Trophoblast cell (in vitro differentiated cells and primary cell): ENCODE measurements at regions not wholly inside any gene's neighbourhood (a gene's known extent, or its start where the extent isn't known, plus 50 kb on each side); places are given as distances from the start of the nearest gene placed in this dataset.

Source experiments
- DNase-seq, 2 donors: peaks; one replicate each; pipeline ENCODE4 v3.0.0-alpha.2; 2016
- H2AFZ ChIP-seq: 2 replicates; pipeline ENCODE4 v1.6.1; 2013; ENCODE audit warnings: low read length, moderate library complexity, mild to moderate bottlenecking; ENCODE audit not compliant: insufficient read depth, poor library complexity
- H2AK5ac ChIP-seq: 2 replicates; pipeline ENCODE4 v1.6.1; 2013; ENCODE audit warnings: mild to moderate bottlenecking, low read length
- H2BK120ac ChIP-seq: 2 replicates; pipeline ENCODE4 v1.6.1; 2013; ENCODE audit warnings: low read length, mild to moderate bottlenecking, moderate library complexity; ENCODE audit not compliant: insufficient read depth, poor library complexity
- H2BK12ac ChIP-seq: 2 replicates; pipeline ENCODE4 v1.6.1; 2013; ENCODE audit warnings: mild to moderate bottlenecking, low read length, moderate library complexity
- H2BK5ac ChIP-seq: 2 replicates; pipeline ENCODE4 v1.6.1; 2013; ENCODE audit warnings: low read length, low read depth, moderate library complexity, mild to moderate bottlenecking; ENCODE audit not compliant: poor library complexity
- H3K14ac ChIP-seq: 2 replicates; pipeline ENCODE4 v1.6.1; 2013; ENCODE audit warnings: mild to moderate bottlenecking, low read length
- H3K18ac ChIP-seq: 2 replicates; pipeline ENCODE4 v1.6.1; 2013; ENCODE audit warnings: mild to moderate bottlenecking, low read length
- H3K23ac ChIP-seq: 2 replicates; pipeline ENCODE4 v1.6.1; 2013; ENCODE audit warnings: low read length
- H3K27ac ChIP-seq: 2 replicates; pipeline ENCODE4 v1.5.1; 2013; ENCODE audit warnings: low read depth, mild to moderate bottlenecking, inconsistent platforms, low read length, moderate library complexity
- H3K27me3 ChIP-seq: 2 replicates; pipeline ENCODE4 v1.6.1; 2013; ENCODE audit warnings: inconsistent platforms, mild to moderate bottlenecking, low read length, moderate library complexity; ENCODE audit not compliant: insufficient read depth
- H3K36me3 ChIP-seq, 2 experiments: 1 replicate in 1 of 2; 2 replicates in 1 of 2; pipeline ENCODE4 v1.6.1; 2013; ENCODE audit warnings: low read length in 2 of 2, mild to moderate bottlenecking in 2 of 2, moderate library complexity in 1 of 2; ENCODE audit not compliant: insufficient read depth in 2 of 2, control insufficient read depth in 1 of 2
- H3K4ac ChIP-seq: 2 replicates; pipeline ENCODE4 v1.6.1; 2013; ENCODE audit warnings: low read depth, mild to moderate bottlenecking, low read length, moderate library complexity
- H3K4me1 ChIP-seq, 2 experiments: 1 replicate in 1 of 2; 2 replicates in 1 of 2; pipeline ENCODE4 v1.6.1; 2013; ENCODE audit warnings: low read length in 2 of 2, mild to moderate bottlenecking in 2 of 2, moderate library complexity in 1 of 2; ENCODE audit not compliant: insufficient read depth in 2 of 2, control insufficient read depth in 1 of 2
- H3K4me2 ChIP-seq: 2 replicates; pipeline ENCODE4 v1.6.1; 2013; ENCODE audit warnings: inconsistent platforms, mild to moderate bottlenecking, low read length, moderate library complexity
- H3K4me3 ChIP-seq: 2 replicates; pipeline ENCODE4 v1.5.1; 2013; ENCODE audit warnings: mild to moderate bottlenecking, low read depth, low read length, inconsistent platforms
- H3K79me1 ChIP-seq: one replicate; pipeline ENCODE4 v1.6.1; 2013; ENCODE audit warnings: low read length
- H3K79me2 ChIP-seq: 2 replicates; pipeline ENCODE4 v1.6.1; 2013; ENCODE audit warnings: low read length, mild to moderate bottlenecking; ENCODE audit not compliant: control insufficient read depth, insufficient read depth, poor library complexity
- H3K9ac ChIP-seq: 2 replicates; pipeline ENCODE4 v1.6.1; 2013; ENCODE audit warnings: mild to moderate bottlenecking, low read length
- H3K9me3 ChIP-seq: 2 replicates; pipeline ENCODE4 v1.6.1; 2013; ENCODE audit warnings: low read depth, mild to moderate bottlenecking, control low read depth, inconsistent platforms, low read length; ENCODE audit not compliant: insufficient read depth
- H4K12ac ChIP-seq: 2 replicates; pipeline ENCODE4 v1.6.1; 2013; ENCODE audit warnings: low read depth, mild to moderate bottlenecking, low read length, moderate library complexity
- H4K8ac ChIP-seq: 2 replicates; pipeline ENCODE4 v1.6.1; 2013; ENCODE audit warnings: low read depth, mild to moderate bottlenecking, low read length, moderate library complexity
- H4K91ac ChIP-seq: one replicate; pipeline ENCODE4 v1.6.1; 2013; ENCODE audit warnings: low read depth, mild to moderate bottlenecking, low read length, moderate library complexity
- WGBS: extraction: QIAGEN DNeasy Blood & Tissue Kit; methylation state at CpG from one replicate; pipeline ENCODE4 v1.1.7; 2013; ENCODE audit warnings: missing lambda C conversion rate; ENCODE audit not compliant: insufficient read length, insufficient coverage; ENCODE audit errors: extremely low coverage; 5-methylcytosine and 5-hydroxymethylcytosine counted together

GRCh38 chr14:36428350-36428749 is 91.7 kb downstream of the NKX2-1 start:
- no peaks in the 10 kb centered on the region for H3K79me1 ChIP-seq
- H2BK120ac ChIP-seq = no peak overlapping the region
- no peak overlapping the region for H3K4me3 ChIP-seq
- H4K91ac ChIP-seq = no peak overlapping the region
- no peaks in the 10 kb centered on the region for H3K79me2 ChIP-seq
- H3K4me1 ChIP-seq = no peaks in the 10 kb centered on the region
- H3K4ac ChIP-seq = no peak overlapping the region
- no peaks in the 10 kb centered on the region for H3K36me3 ChIP-seq
- no peak overlapping the region for H3K14ac ChIP-seq
- no peak for DNase-seq
- H2BK12ac ChIP-seq = no peak overlapping the region
- no peak overlapping the region for H2AFZ ChIP-seq
- no peak overlapping the region for H4K12ac ChIP-seq
- no peak overlapping the region for H2AK5ac ChIP-seq
- no peaks in the 10 kb centered on the region for H3K27me3 ChIP-seq
- H4K8ac ChIP-seq = no peak overlapping the region
- WGBS = no CpG with 5 or more reads among the region's 6 CpGs
- H3K18ac ChIP-seq = no peak overlapping the region
- no peak overlapping the region for H3K9ac ChIP-seq
- no peak overlapping the region for H3K23ac ChIP-seq
- H3K4me2 ChIP-seq = no peak overlapping the region
- H3K27ac ChIP-seq = no peak overlapping the region
- no peak overlapping the region for H2BK5ac ChIP-seq
- no peaks in the 10 kb centered on the region for H3K9me3 ChIP-seq

DNA sequence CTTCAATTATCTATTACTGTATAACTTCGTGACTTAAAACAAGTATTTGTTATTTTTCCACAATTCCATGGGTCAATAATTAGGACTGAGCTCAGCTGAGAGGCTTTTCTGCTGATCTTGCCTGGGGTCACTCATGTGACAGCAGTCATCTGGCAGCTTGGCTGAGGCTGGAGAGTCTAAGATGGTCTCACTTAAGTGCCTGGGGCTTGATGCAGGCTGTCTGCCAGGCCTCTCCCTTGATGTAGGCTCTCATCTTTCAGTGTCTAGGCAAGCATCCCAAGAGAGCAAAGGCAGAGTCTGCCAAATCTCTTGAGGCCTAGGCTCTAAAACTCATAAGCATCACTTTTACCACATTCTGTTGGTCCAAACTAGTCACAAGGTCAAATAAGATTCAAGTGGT is 93.2 kb downstream of the NKX2-1 start:
- H4K8ac ChIP-seq = no peak overlapping the region
- H3K27ac ChIP-seq = no peak overlapping the region
- no peak overlapping the region for H2BK120ac ChIP-seq
- no peak overlapping the region for H3K9ac ChIP-seq
- no peak overlapping the region for H2AK5ac ChIP-seq
- H2AFZ ChIP-seq = no peak overlapping the region
- H2BK5ac ChIP-seq = no peak overlapping the region
- H3K79me1 ChIP-seq = no peaks in the 10 kb centered on the region
- H3K9me3 ChIP-seq = no peaks in the 10 kb centered on the region
- H3K4me2 ChIP-seq = no peak overlapping the region
- H3K14ac ChIP-seq = no peak overlapping the region
- no CpG with 5 or more reads among the region's 1 CpG for WGBS
- DNase-seq = no peak
- H3K18ac ChIP-seq = no peak overlapping the region
- H4K91ac ChIP-seq = no peak overlapping the region
- H3K23ac ChIP-seq = no peak overlapping the region
- H3K4me1 ChIP-seq = no peaks in the 10 kb centered on the region
- no peaks in the 10 kb centered on the region for H3K79me2 ChIP-seq
- no peaks in the 10 kb centered on the region for H3K36me3 ChIP-seq
- no peak overlapping the region for H3K4ac ChIP-seq
- H4K12ac ChIP-seq = no peak overlapping the region
- no peak overlapping the region for H3K4me3 ChIP-seq
- H2BK12ac ChIP-seq = no peak overlapping the region
- no peaks in the 10 kb centered on the region for H3K27me3 ChIP-seq

- H4K8ac ChIP-seq = no peak overlapping the region
- no peak overlapping the region for H3K9ac ChIP-seq
- H2BK5ac ChIP-seq = no peak overlapping the region
- H3K36me3 ChIP-seq = no peaks in the 10 kb centered on the region
- H3K4me3 ChIP-seq = no peak overlapping the region
- H4K91ac ChIP-seq = no peak overlapping the region
- no peak overlapping the region for H3K14ac ChIP-seq
- H4K12ac ChIP-seq = no peak overlapping the region
- no peak overlapping the region for H3K4me2 ChIP-seq
- H2AK5ac ChIP-seq = no peak overlapping the region
- H3K27ac ChIP-seq = no peak overlapping the region
- H3K23ac ChIP-seq = no peak overlapping the region
- H3K18ac ChIP-seq = no peak overlapping the region
- no peaks in the 10 kb centered on the region for H3K4me1 ChIP-seq
- no peak for DNase-seq
- H2AFZ ChIP-seq = no peak overlapping the region
- no peaks in the 10 kb centered on the region for H3K79me1 ChIP-seq
- no peaks in the 10 kb centered on the region for H3K27me3 ChIP-seq
- no peak overlapping the region for H2BK120ac ChIP-seq
- no peaks in the 10 kb centered on the region for H3K79me2 ChIP-seq
- no peaks in the 10 kb centered on the region for H3K9me3 ChIP-seq
- H3K4ac ChIP-seq = no peak overlapping the region
- no peak overlapping the region for H2BK12ac ChIP-seq
These were observed 93.9 kb downstream of the NKX2-1 start for GRCh38 chr14:36426113-36426512.

- Histone ChIP-seq H3K27me3 (no peaks in the 10 kb centered on the region), H3K4me1 (no peaks in the 10 kb centered on the region), H2BK5ac (no peak overlapping the region), H2AK5ac (no peak overlapping the region), H3K36me3 (no peaks in the 10 kb centered on the region), H2BK120ac (no peak overlapping the region), H3K9ac (no peak overlapping the region), H3K79me1 (no peaks in the 10 kb centered on the region), H3K27ac (no peak overlapping the region), H3K18ac (no peak overlapping the region), H3K4me3 (no peak overlapping the region), H2AFZ (no peak overlapping the region), H3K4ac (no peak overlapping the region), H4K8ac (no peak overlapping the region), H4K12ac (no peak overlapping the region), H3K14ac (no peak overlapping the region), H4K91ac (no peak overlapping the region), H3K4me2 (no peak overlapping the region), H3K79me2 (no peaks in the 10 kb centered on the region), H2BK12ac (no peak overlapping the region), H3K23ac (no peak overlapping the region), H3K9me3 (no peaks in the 10 kb centered on the region)
- DNase-seq = no peak
- WGBS = no CpG with 5 or more reads among the region's 3 CpGs
These were observed 95.4 kb downstream of the NKX2-1 start for GRCh38 chr14:36424478-36425102.
